AG04450 (cell line): ENCODE measurements at regions not wholly inside any gene's neighbourhood (a gene's known extent, or its start where the extent isn't known, plus 50 kb on each side); places are given as distances from the start of the nearest gene placed in this dataset. TPM values are rescaled to one million over a fixed set of nuclear protein-coding genes. Genes with fewer than 3 reads are reported as not detected.

Experiments used
- CTCF ChIA-PET: fragments of 300-600, 350-600 bp; formaldehyde crosslinking; extraction: SDS; loops from one replicate; lab custom pipeline; 2022; ENCODE audit warnings: antibody characterized with exemption, inconsistent platforms; lab: Charles Lee
- POLR2A ChIA-PET: fragments of 350-600 bp; formaldehyde crosslinking; extraction: SDS; loops from one replicate; lab custom pipeline; 2021; ENCODE audit warnings: antibody characterized with exemption, inconsistent platforms; lab: Yijun Ruan, JAX
- DNase-seq: peaks from one replicate; pipeline ENCODE4 v3.0.0-alpha.2; 2011; ENCODE audit warnings: low read depth, low spot score
- H3K27ac ChIP-seq: one replicate; pipeline ENCODE4 v1.5.1; 2012; ENCODE audit warnings: low read depth, low read length, control low read depth
- H3K27me3 ChIP-seq: one replicate; pipeline ENCODE4 v1.6.0; 2012; ENCODE audit warnings: low read length; ENCODE audit not compliant: control insufficient read depth, insufficient read depth
- H3K4me3 ChIP-seq: 2 replicates; pipeline ENCODE4 v1.5.1; 2011; ENCODE audit warnings: mild to moderate bottlenecking, low read depth, low read length, control low read depth
- H3K9me3 ChIP-seq: 2 replicates; pipeline ENCODE4 v1.5.1; 2012; ENCODE audit warnings: low read length; ENCODE audit not compliant: control insufficient read depth, insufficient read depth
- small RNA-seq: library from RNA; depleted of rRNA; stranded (forward); fragments of <200 nt; gene quantifications from one replicate; pipeline ENCODE3, GENCODE V24; 2012; ENCODE audit warnings: low read depth; ENCODE audit not compliant: insufficient read length
- TF ChIP-seq, protein P1 (sequence below): IDR thresholded peaks from 2 replicates; pipeline ENCODE4 v1.5.1; 2011; ENCODE audit warnings: low read depth, low read length, control low read depth, inconsistent platforms

DNA sequence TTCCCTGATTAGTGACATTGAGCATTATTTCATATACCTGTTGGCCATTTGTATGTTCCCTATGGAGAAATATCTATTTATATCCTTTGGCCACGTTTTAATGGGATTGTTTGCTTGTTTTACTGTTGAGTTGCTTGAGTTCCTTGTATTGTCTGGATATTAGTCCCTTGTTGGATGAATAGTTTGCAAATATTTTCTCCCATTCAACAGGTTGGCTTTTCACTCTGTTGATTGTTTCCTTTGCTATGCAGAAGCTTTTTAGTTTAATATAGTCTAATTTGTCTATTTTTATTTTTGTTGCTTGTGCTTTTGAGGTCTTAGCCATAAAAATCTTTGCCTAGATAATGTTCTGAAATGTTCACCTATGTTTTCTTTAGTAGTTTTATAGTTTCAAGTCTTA is 60.2 kb upstream of the HUWE1 start:
- CTCF ChIA-PET: no interaction called here

DNA sequence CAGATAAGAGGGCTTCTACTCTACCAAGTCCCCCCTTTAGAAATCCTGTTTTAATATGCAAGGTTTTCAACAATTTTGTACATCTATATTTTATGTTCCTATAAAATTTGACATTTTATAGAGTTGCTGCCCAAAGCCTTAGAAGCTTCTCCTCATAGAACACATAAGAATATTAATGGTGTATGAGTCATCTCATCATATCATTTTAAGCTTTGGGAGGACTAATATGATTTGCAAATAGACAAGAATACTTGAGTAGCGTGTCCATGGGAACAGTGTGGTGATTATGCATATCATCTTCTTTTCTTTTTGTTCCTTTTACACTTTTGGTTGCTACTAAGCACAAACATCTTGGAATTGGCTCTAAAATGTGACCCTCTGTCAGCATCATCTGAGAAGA is 56.7 kb upstream of the HUWE1 start:
- Histone ChIP-seq H3K27ac (no peak overlapping the region), H3K9me3 (no peaks in the 10 kb centered on the region), H3K4me3 (no peak overlapping the region), H3K27me3 (no peaks in the 10 kb centered on the region)
- DNase-seq: no peak
- ChIA-PET CTCF (no interaction called here), POLR2A (no interaction called here)
- TF ChIP-seq, protein P1, sequence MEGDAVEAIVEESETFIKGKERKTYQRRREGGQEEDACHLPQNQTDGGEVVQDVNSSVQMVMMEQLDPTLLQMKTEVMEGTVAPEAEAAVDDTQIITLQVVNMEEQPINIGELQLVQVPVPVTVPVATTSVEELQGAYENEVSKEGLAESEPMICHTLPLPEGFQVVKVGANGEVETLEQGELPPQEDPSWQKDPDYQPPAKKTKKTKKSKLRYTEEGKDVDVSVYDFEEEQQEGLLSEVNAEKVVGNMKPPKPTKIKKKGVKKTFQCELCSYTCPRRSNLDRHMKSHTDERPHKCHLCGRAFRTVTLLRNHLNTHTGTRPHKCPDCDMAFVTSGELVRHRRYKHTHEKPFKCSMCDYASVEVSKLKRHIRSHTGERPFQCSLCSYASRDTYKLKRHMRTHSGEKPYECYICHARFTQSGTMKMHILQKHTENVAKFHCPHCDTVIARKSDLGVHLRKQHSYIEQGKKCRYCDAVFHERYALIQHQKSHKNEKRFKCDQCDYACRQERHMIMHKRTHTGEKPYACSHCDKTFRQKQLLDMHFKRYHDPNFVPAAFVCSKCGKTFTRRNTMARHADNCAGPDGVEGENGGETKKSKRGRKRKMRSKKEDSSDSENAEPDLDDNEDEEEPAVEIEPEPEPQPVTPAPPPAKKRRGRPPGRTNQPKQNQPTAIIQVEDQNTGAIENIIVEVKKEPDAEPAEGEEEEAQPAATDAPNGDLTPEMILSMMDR: no peak

More for the DNA sequence above, 60.2 kb upstream of the HUWE1 start:
- H3K27me3 ChIP-seq: no peaks in the 10 kb centered on the region
- no peak overlapping the region for H3K27ac ChIP-seq
- no peak for DNase-seq
- TF ChIP-seq, protein P1: no peak
- no peak overlapping the region for H3K4me3 ChIP-seq
- POLR2A ChIA-PET: no interaction called here
- no peaks in the 10 kb centered on the region for H3K9me3 ChIP-seq

- CTCF ChIA-PET: no interaction called here
Observed at GRCh38 chrX:53738370-53738906, 51.9 kb upstream of the HUWE1 start.

More at GRCh38 chrX:53738370-53738906, 51.9 kb upstream of the HUWE1 start:
- no peak overlapping the region for H3K27ac ChIP-seq
- TF ChIP-seq, protein P1: no peak
- no peaks in the 10 kb centered on the region for H3K9me3 ChIP-seq
- H3K27me3 ChIP-seq: peaks cover 2% of the 10 kb centered on the region
- no peak overlapping the region for H3K4me3 ChIP-seq
- DNase-seq: no peak
- POLR2A ChIA-PET: interaction anchor here (0.6 kb wide), 1 partner anchor 17 kb away, joined by 3 read pairs; no protein-coding TSS in a partner anchor

Small RNA genes lying in the stretch of these regions (small RNA-seq; reads per million reads assigned to genes)
- gene BX323845.1 (not detected), gene BX323845.2 (not detected)
